ENCODE measurements at regions not wholly inside any gene's neighbourhood (a gene's known extent, or its start where the extent isn't known, plus 50 kb on each side); places are given as distances from the start of the nearest gene placed in this dataset.
"Not testable (repeated sequence)": the region's sequence is repeated elsewhere in the genome, so short reads cannot be mapped to it uniquely, and the experiment has no call there.

DNA sequence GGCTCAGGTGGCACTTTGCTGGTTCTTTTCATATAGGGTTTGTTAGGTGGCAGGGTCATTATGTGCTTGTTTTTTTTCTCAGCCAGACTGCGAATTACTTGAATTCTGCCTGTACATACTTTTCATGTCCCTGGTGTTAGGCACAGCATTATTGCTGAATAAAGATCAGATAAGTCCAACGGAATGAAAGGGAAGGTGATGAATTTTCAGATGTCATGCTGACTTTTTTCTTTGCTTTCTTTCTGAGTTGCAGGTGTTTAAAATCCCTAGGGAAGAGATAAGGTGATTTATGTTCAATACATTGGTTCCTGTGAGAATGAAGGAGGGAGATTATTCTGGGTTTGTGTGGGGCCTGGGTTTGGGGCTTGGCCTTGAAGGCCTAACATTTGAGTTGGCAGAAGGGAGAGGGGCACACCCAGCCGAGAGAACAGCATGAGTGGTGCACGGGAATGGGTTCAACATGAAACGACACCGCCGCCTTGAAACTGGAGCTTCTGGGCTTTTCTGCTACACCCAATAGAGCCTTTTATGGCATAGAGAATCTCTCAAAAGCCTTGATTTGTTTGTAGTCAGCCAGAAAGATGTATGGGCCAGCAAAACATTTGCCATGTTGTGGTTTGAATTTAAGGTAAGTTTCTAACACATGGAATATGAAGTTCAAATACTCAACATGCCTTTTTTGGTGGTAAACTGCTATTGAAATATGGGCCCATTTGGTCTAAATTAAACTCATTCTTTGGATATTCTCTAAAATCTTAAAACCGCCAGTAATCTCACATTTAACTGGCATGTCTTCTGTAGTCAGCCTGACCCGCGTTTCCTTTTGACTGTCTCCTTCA is 477.0 kb downstream of the PCNX1 start:
- in situ Hi-C loops (cut with MboI; ENCODE audit: low sequenced_read_pairs) = no loop called here

DNA sequence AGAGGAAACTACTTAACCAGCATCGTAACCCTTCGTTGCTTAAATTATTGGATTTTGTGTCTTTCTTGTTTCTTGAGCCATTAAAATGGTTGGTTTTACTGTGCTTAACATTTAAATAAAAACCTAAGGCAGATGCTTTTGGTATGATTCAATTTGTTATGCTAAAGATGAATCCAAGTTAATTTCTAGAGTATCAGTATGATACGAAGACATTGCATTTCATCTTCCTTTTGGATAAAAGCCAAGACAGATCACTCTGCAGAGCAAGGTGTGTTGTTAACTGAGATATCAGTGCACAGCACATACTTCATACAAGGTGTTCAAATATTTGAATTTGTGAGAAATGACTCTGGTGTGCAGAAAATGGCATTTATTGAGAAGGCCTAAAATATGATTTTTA is 480.5 kb downstream of the PCNX1 start:
- in situ Hi-C loops (cut with MboI; ENCODE audit: low sequenced_read_pairs) = no loop called here

DNA sequence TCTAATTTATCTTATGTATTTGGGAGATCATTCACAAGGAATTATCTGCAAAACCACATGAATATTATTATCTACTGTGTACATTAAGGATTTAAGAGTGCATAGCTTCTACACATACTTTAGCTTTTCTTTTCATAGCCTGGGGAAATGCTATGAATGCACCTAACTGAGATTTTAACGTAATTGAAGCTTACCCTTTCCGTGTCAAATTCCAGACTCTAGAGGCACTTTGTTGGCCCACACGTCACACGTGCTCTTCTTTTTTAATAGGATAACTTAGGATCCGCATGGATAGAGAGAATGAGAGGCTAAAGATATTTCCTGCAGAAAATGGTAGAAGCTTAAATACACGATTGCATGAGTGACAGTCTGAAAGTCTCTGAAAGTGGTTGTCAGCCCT is 481.1 kb downstream of the PCNX1 start:
- in situ Hi-C loops (cut with MboI; ENCODE audit: low sequenced_read_pairs) = no loop called here

GRCh38 chr14:71388862-71389261 is 481.6 kb downstream of the PCNX1 start:
- in situ Hi-C loops (cut with MboI; ENCODE audit: low sequenced_read_pairs) = no loop called here

DNA sequence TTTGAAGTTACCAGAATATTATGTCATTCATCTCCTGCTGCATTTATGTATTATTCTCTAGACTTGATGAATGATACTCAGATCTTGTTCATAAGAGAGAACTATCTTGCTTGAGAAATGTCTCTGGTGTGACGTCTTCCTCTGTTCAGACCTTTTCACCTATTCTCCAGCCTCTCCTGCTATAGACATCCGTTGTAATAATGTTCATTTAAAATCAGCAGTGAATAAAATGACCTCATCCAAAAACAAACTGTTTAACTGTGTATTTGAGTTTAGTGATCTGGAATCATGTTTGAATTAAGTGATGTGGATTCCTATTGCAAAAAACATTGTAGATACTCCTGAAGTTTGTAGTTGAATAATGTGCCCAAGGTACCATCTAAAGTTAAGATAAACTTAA is 487.1 kb downstream of the PCNX1 start:
- in situ Hi-C loops (cut with MboI; ENCODE audit: low sequenced_read_pairs) = no loop called here

DNA sequence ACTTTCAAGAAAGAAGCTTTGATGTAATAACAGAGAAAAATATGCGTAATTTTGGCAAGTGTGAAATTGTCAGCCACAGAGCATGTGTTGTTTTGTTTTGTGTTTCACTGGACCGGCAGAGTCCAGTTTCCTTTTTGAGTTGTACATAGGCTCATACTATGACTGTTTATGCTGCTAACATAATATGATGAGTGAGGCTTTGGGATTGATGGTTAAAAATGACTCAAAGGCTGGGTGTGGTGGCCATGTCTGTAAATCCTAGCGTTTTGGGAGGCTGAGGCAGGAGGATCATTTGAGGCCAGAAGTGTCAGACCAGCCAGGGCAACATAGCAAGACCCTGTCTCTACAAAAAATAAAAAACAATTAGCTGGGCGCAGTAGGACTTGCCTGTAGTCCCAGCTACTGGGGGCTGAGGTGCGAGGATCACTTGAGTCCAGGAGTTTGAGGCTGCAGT is 487.9 kb downstream of the PCNX1 start:
- in situ Hi-C loops (cut with MboI; ENCODE audit: low sequenced_read_pairs) = no loop called here

DNA sequence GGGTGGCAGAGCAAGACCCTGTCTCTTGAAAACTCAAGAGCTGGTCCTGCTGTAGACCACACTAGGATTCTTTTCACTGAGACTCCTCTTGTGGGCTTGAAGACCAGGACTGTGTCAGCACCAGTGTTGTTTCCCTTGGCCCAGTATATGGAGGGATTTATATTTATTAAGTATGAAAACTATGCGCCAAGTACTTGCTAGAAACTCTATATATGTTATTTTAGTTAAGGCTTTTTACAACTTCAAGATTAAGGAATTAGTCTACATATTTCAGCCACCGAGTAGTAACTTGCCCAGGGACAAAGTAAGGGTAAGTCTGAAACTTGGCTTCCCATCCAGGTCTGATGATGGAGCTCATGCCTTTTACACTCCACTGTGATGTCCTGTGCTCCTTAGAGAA is 488.4 kb downstream of the PCNX1 start:
- in situ Hi-C loops (cut with MboI; ENCODE audit: low sequenced_read_pairs) = no loop called here

- in situ Hi-C loops (cut with MboI; ENCODE audit: low sequenced_read_pairs) = no loop called here
Observed at GRCh38 chr14:71396050-71396677, 488.9 kb downstream of the PCNX1 start.

- in situ Hi-C loops (cut with MboI; ENCODE audit: low sequenced_read_pairs) = no loop called here
Observed at GRCh38 chr14:71397371-71397770, 490.1 kb downstream of the PCNX1 start.

DNA sequence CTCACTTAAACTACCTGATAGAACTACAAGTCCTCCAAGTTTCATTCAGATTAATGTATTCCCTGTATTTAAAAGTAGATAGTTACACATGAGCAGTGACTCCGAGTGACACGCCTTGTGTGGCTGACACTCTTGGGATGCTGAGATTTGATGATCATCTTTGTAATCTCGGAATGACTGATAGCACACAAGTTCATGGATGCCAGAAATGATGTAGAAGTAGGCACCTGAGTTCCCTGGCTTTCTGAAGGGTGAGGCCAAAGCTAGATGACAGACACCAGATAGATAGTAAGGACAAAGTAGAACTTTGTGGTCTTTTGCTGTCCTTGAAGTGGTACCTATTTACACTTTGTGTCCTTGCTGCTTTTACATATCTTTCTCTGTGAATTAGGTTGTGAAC is 491.2 kb downstream of the PCNX1 start:
- in situ Hi-C loops (cut with MboI; ENCODE audit: low sequenced_read_pairs) = no loop called here

DNA sequence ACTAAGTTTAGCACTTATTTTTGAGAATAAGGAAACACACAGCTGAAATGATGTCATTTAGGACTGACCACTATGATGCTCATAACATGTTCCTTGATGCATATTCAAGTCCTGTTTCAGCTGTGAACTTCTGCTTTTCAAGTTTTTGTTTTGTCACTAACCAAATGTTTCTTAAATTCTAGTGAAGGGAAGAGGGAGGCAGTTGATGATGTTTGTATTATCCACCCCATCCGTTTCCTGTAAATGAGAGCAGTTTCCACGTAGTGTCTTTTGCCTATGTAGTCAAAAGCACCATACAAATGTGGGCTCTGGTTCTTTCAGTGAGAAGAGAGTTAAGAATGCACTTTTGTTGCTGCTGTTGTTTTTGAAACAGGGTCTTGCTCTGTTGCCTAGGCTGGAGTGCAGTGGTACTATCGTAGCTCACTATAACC is 491.8 kb downstream of the PCNX1 start:
- in situ Hi-C loops (cut with MboI; ENCODE audit: low sequenced_read_pairs) = no loop called here

GRCh38 chr14:71400871-71401321 is 493.6 kb downstream of the PCNX1 start:
- in situ Hi-C loops (cut with MboI; ENCODE audit: low sequenced_read_pairs) = no loop called here

DNA sequence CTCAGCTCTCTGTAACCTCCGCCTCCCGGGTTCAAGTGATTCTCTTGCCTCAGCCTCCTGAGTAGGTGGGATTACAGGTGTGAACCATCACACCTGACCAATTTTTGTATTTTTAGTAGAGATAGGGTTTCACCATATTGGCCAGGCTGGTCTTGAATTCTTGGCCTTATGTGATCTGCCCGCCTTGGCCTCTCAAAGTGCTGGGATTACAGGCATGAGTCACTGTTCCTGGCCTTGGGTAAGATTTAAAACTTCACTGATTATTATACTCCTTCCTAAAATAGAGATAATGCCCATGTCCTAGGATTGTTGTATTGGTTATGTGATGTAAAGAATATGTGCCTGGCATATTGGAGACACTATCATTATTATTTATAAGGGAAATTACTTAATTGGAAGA is 495.2 kb downstream of the PCNX1 start:
- in situ Hi-C loops (cut with MboI; ENCODE audit: low sequenced_read_pairs) = not testable (repeated sequence)

- in situ Hi-C loops (cut with MboI; ENCODE audit: low sequenced_read_pairs) = no loop called here
Observed at GRCh38 chr14:71403656-71404055, 496.4 kb downstream of the PCNX1 start.

DNA sequence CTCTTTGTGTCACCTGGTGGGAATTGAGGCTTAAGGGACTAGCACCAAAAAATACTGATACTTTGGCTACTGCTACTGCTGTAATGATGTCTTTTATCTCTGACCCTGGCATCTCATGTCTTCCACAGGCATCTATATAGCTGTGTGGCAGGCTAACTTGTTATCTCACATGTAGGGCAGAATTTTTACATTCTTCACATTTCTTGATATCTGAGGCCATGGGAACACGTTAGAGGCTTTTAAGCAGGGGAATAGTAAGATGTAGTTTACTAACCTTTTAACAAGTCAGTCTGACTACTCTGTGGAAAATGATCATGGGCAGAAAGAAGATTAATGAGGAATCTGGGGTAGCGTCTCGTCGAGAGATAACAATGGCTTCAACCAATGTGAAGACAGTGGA is 498.4 kb downstream of the PCNX1 start:
- in situ Hi-C loops (cut with MboI; ENCODE audit: low sequenced_read_pairs) = no loop called here

- in situ Hi-C loops (cut with MboI; ENCODE audit: low sequenced_read_pairs) = no loop called here
Observed at GRCh38 chr14:71408362-71409030, 501.2 kb downstream of the PCNX1 start.

DNA sequence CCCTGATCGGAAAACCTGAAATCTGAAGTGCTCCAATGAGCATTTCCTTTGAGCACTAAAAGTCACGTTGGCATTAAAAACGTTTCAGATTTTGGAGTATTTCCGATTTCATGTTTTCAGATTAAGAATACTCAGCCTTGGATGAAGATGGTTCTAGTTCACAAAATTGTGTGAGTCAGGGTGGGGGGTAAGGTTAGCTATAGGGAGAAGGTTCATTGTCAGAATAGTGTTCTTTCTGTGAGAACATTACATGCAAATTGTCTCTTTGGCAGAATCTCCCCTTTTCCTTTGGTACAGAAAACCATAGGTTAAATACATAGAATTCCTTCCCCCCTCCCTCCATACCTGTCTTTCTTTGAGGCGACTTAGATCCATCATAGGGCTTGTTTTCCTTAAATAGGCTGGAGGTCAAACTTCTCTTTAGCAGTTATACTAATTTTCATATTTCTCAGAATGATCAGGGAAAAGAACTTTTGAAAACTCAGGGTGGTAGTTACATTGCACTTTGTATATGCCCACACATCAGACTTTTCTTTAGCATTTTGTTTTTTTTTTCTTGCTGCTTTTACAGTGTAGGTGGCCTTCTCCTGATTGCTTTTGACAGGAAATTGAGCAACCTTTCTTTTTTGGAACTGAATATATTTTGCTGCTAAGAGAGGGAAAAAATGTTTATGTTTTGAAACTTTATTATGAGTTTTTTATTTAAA is 503.5 kb downstream of the PCNX1 start:
- in situ Hi-C loops (cut with MboI; ENCODE audit: low sequenced_read_pairs) = no loop called here

DNA sequence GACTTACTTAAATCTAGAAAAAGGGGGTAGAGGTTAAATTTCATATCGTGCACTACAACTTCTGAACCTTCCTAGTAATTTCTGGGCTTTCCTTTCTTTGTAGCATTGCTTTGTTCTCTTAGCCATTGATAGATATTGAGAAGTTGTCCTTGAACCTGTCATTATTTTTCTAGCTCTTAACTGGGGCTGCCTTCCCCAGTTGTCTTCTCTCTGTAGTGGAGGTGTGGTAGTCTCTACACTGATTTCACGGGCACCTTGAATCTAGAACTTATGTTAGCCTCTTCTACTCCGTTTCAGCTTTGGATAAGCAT is 504.0 kb downstream of the PCNX1 start:
- in situ Hi-C loops (cut with MboI; ENCODE audit: low sequenced_read_pairs) = no loop called here

DNA sequence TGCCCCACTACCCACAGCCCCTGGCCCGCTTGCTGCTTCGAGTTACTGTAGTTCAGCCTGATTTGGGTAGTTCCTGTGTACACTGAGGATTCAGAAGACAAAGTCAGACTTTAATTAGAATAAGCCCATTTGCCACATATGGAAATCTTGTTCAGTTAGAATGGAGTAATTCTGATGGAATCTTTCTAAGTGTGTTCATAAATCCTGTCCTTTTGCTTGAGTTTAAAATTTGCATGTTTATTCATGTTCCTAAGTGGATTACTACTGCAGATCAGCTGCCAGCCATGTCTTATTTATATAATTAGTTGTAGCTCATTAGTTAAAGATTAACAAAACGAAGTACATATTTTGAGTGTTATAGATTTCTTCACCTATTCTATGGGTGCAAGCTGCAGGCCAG is 504.5 kb downstream of the PCNX1 start:
- in situ Hi-C loops (cut with MboI; ENCODE audit: low sequenced_read_pairs) = no loop called here

DNA sequence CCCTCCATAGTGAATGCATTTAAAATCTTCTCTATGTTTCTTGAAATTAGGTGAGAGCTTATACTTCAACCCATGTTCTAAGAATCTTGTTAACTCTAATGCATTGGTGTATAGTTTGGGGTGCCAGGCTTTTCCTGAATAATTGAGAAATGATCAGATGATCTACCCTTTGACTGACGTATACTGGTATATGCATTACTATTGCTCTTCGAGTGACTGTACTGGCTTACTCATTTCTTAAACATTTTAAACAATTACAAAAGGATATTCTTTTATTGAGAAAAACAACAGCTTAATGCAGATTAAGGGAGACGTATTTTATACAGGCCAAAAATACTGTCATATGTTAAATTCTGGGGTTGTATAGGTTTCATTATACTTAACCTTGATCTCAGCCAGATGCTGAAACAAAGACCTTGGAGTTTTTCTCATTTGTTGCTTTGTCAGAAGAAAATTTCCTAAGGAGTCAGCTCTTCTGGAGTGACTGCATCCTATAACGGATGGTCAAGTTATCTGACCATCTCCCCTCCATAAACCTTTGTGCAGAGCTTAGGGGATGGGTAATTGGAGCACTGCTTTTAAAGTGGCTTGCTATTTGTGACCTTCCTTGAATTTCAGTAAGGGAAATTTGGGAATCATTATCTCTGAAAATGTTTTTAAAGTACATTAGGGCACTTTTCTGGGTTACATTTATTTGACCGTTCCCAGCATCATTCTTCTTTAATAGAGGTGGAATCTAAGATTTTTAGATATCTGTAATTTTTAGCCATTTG is 507.6 kb downstream of the PCNX1 start:
- in situ Hi-C loops (cut with MboI; ENCODE audit: low sequenced_read_pairs) = no loop called here

DNA sequence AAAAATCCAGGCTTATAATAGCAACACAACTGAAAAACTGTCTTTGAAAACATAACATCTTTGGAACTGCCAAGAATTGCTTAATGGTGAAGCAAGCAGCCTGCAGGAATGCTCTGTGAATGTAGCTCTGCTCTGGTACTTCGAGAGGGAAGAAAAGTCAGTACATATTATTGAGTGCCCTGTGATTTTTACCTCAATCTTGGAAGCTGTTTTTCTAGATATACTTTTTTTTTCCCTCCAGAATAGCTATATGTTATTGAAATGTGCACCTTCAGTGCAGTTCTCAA is 508.1 kb downstream of the PCNX1 start:
- in situ Hi-C loops (cut with MboI; ENCODE audit: low sequenced_read_pairs) = no loop called here
